ENCODE measurements at regions not wholly inside any gene's neighbourhood (a gene's known extent, or its start where the extent isn't known, plus 50 kb on each side); places are given as distances from the start of the nearest gene placed in this dataset.
"Not testable (repeated sequence)": the region's sequence is repeated elsewhere in the genome, so short reads cannot be mapped to it uniquely, and the experiment has no call there.

DNA sequence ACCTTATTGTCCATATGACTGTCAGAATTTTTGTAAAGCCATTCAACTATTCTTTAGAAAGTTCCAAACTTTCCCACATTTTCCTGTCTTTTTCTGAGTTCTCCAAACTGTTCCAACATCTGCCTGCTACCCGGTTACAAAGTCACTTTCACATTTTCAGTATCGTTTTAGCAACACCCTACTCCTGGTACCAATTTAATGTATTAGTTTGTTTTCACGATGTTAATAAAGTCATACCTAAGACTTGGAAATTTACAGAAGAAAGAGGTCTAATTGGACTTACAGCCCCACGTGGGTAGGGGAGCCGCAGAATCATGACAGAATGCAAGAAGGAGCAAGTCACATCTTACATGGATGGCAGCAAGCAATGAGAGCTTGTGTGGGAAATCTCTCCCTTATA is 867.8 kb downstream of the AMY1C start:
- no peak overlapping the region for H3K27ac ChIP-seq (ENCODE audit: low read length)
- peaks cover 0 to 19% of the 10 kb centered on the region in 2 donors for H3K9me3 ChIP-seq (ENCODE audit: control insufficient read depth in 1 of 2, low read length in 2 of 2)
- H3K27me3 ChIP-seq (ENCODE audit: low read depth, low read length), result no peaks in the 10 kb centered on the region
- H3K4me3 ChIP-seq (ENCODE audit: low read depth in 1 of 2, low read length in 2 of 2), result peak overlapping the region in 1 of 2 donors; percentile 19
- no peaks in the 10 kb centered on the region for H3K4me1 ChIP-seq (ENCODE audit: control insufficient read depth in 1 of 2, insufficient read depth in 2 of 2, low read length in 2 of 2)
- no peaks in the 10 kb centered on the region for H3K36me3 ChIP-seq (ENCODE audit: control insufficient read depth in 1 of 2, insufficient read depth in 2 of 2, low read length in 2 of 2)

DNA sequence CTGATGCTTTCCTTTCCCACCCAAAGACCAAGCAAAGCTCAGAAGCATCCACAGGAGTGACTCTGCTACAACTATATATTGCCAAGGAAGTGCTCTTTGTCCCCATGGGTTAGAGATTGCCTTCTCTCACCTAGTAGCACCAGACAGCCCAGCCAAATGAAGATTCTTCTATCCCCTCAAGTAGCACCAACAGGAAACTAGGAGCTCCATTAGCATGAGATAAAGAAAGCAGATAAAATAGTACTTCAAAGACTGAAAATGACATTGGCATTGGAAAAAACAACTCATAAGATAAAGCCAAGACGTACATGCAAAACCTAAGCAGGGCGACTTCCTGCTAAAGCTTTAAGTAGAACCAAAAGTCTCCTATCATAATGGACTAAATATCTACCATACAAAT is 871.5 kb downstream of the AMY1C start:
- Histone ChIP-seq H3K4me3 (ENCODE audit: low read depth in 1 of 2, low read length in 2 of 2) (no peak overlapping the region), H3K36me3 (ENCODE audit: control insufficient read depth in 1 of 2, insufficient read depth in 2 of 2, low read length in 2 of 2) (no peaks in the 10 kb centered on the region), H3K9me3 (ENCODE audit: control insufficient read depth in 1 of 2, low read length in 2 of 2) (peaks cover 0 to 16% of the 10 kb centered on the region in 2 donors), H3K27me3 (ENCODE audit: low read depth, low read length) (no peaks in the 10 kb centered on the region), H3K4me1 (ENCODE audit: control insufficient read depth in 1 of 2, insufficient read depth in 2 of 2, low read length in 2 of 2) (no peaks in the 10 kb centered on the region), H3K27ac (ENCODE audit: low read length) (no peak overlapping the region)

DNA sequence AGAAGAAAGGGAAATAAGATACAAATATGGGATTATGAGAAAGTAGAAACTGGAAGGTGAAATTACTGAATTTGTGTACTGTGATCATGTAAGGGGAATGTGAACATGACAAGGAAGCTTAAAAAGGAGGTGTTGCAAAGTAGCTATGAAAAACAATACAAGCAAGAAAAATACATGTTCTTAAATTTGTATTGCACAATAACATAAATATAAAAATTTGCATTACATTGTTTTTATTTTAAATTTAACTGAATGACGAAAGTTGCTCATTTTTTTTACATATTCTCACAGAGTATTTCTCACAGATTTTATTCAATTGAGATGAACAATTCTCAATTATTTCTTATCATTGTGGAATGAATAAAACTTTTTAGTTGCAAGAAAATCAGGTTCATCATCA is 874.8 kb downstream of the AMY1C start:
- no peak overlapping the region for H3K27ac ChIP-seq (ENCODE audit: low read length)
- H3K4me1 ChIP-seq (ENCODE audit: control insufficient read depth in 1 of 2, insufficient read depth in 2 of 2, low read length in 2 of 2), result no peaks in the 10 kb centered on the region
- H3K4me3 ChIP-seq (ENCODE audit: low read depth in 1 of 2, low read length in 2 of 2), result no peak overlapping the region
- H3K36me3 ChIP-seq (ENCODE audit: control insufficient read depth in 1 of 2, insufficient read depth in 2 of 2, low read length in 2 of 2), result no peaks in the 10 kb centered on the region
- no peaks in the 10 kb centered on the region for H3K9me3 ChIP-seq (ENCODE audit: control insufficient read depth in 1 of 2, low read length in 2 of 2)
- H3K27me3 ChIP-seq (ENCODE audit: low read depth, low read length), result no peaks in the 10 kb centered on the region

DNA sequence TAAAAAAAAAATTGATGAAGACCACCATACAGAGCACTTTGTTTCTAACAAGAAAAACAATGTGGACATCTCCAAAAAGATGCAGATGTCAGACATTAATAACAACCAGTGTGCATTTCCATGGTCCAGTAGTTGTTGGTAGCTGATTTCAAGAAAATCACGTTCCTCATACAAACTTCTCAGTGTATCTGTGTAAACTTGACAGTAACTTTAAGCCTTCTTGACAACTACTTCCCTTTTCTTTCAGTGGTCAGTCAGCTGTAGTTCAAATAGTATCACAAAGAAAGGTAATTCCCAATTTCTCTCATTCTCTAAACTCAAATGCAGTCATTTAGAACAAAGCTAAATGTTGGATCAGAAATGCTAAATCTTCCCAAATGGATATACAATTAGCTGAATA is 879.9 kb downstream of the AMY1C start:
- Histone ChIP-seq H3K27me3 (ENCODE audit: low read depth, low read length) (no peaks in the 10 kb centered on the region), H3K4me1 (ENCODE audit: control insufficient read depth in 1 of 2, insufficient read depth in 2 of 2, low read length in 2 of 2) (no peaks in the 10 kb centered on the region), H3K4me3 (ENCODE audit: low read depth in 1 of 2, low read length in 2 of 2) (no peak overlapping the region), H3K9me3 (ENCODE audit: control insufficient read depth in 1 of 2, low read length in 2 of 2) (no peaks in the 10 kb centered on the region), H3K36me3 (ENCODE audit: control insufficient read depth in 1 of 2, insufficient read depth in 2 of 2, low read length in 2 of 2) (no peaks in the 10 kb centered on the region), H3K27ac (ENCODE audit: low read length) (no peak overlapping the region)

DNA sequence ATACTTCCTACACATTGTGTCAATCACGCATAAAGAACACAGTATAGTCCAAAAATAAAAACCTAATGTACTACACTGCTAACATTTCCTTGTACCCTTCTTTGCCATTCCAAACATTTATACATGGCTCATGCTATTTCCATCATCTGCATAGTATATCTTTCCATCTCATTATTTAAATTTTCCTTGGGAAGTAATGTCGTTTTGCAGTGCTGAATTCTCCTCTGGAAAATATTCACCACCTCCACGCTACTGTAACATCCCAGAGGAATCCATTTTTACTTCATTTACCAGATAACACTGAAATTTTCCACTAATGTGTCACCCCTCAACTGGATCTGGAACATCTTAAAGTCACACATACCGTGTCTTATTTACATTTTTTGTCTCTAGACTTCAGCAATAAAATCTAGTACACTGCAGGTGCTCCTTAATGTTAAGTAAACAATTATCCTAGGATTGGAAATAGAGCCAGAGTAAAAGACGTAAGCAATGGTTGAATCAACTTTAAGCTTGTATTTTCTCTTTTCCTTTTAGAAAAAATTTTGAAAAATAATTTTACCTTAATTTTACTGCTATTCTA is 881.0 kb downstream of the AMY1C start:
- H3K9me3 ChIP-seq (ENCODE audit: control insufficient read depth in 1 of 2, low read length in 2 of 2), result no peaks in the 10 kb centered on the region
- no peaks in the 10 kb centered on the region for H3K4me1 ChIP-seq (ENCODE audit: control insufficient read depth in 1 of 2, insufficient read depth in 2 of 2, low read length in 2 of 2)
- no peaks in the 10 kb centered on the region for H3K36me3 ChIP-seq (ENCODE audit: control insufficient read depth in 1 of 2, insufficient read depth in 2 of 2, low read length in 2 of 2)
- no peaks in the 10 kb centered on the region for H3K27me3 ChIP-seq (ENCODE audit: low read depth, low read length)
- H3K4me3 ChIP-seq (ENCODE audit: low read depth in 1 of 2, low read length in 2 of 2), result no peak overlapping the region
- no peak overlapping the region for H3K27ac ChIP-seq (ENCODE audit: low read length)

DNA sequence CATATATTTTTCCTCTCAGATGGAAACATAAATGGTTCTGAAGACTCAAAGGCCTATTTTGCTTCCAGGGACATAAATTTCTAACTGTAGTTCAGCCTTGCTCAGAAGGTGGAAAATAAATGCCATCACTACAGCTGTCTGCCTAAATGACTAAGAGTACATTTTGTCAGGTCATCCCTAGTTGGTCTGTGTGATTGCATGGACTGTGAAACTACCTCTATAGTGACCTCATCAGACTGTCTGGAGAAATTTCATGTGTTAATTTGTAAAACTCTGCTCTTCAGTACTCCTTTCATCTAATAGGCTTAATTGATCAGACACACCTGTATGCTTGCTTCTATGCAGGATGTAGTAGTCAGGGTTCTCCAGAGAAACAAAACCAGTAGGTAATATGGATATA is 886.9 kb downstream of the AMY1C start:
- no peaks in the 10 kb centered on the region for H3K27me3 ChIP-seq (ENCODE audit: low read depth, low read length)
- no peaks in the 10 kb centered on the region for H3K4me1 ChIP-seq (ENCODE audit: control insufficient read depth in 1 of 2, insufficient read depth in 2 of 2, low read length in 2 of 2)
- no peak overlapping the region for H3K27ac ChIP-seq (ENCODE audit: low read length)
- H3K9me3 ChIP-seq (ENCODE audit: control insufficient read depth in 1 of 2, low read length in 2 of 2), result no peaks in the 10 kb centered on the region
- no peak overlapping the region for H3K4me3 ChIP-seq (ENCODE audit: low read depth in 1 of 2, low read length in 2 of 2)
- no peaks in the 10 kb centered on the region for H3K36me3 ChIP-seq (ENCODE audit: control insufficient read depth in 1 of 2, insufficient read depth in 2 of 2, low read length in 2 of 2)

DNA sequence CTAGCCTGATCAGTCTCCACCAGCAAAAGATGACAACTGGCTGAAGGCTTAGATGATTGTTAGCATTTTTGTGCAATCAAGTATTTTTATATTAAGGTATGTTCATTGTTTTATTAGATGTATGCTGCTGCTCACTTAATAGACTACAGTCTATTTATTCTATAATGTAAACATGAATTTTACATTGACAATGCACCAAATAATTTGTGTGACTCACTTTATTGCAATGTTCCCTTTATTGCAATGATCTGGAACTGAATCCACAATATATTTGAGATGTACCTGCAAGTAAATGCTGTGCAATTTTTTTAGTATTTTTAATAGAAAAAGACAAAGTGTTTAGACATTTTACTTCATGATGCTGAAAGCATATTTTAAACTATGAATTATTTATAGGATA is 896.5 kb downstream of the AMY1C start:
- no peak overlapping the region for H3K4me3 ChIP-seq (ENCODE audit: low read depth in 1 of 2, low read length in 2 of 2)

DNA sequence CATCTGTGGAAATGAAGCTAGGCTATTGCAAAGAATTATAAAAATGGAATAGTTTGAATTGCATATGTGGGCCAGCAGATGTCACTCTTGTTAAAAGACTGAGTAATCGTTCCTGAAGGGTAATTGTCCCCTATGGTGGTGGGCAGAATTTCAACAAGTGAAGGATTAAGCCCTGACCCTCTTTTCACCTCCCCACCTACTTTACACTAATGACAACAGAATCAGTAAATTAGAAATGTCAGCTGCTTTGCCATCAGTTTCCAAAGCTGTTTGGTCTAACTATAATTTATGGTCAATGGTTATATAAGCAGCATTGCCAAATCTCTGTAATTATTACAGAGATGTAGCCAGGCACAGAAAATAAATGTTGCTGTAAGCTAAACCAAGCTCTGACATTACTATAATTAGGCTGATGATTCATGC is 898.6 kb downstream of the AMY1C start:
- Histone ChIP-seq H3K4me1 (ENCODE audit: control insufficient read depth in 1 of 2, insufficient read depth in 2 of 2, low read length in 2 of 2) (peaks cover 0 to 8% of the 10 kb centered on the region in 2 donors), H3K27ac (ENCODE audit: low read length) (no peak overlapping the region)

More for the DNA sequence above, 896.5 kb downstream of the AMY1C start:
- no peak overlapping the region for H3K27ac ChIP-seq (ENCODE audit: low read length)
- peaks cover 0 to 8% of the 10 kb centered on the region in 2 donors for H3K4me1 ChIP-seq (ENCODE audit: control insufficient read depth in 1 of 2, insufficient read depth in 2 of 2, low read length in 2 of 2)
- H3K36me3 ChIP-seq (ENCODE audit: control insufficient read depth in 1 of 2, insufficient read depth in 2 of 2, low read length in 2 of 2), result no peaks in the 10 kb centered on the region
- H3K27me3 ChIP-seq (ENCODE audit: low read depth, low read length), result no peaks in the 10 kb centered on the region
- H3K9me3 ChIP-seq (ENCODE audit: control insufficient read depth in 1 of 2, low read length in 2 of 2), result no peaks in the 10 kb centered on the region

DNA sequence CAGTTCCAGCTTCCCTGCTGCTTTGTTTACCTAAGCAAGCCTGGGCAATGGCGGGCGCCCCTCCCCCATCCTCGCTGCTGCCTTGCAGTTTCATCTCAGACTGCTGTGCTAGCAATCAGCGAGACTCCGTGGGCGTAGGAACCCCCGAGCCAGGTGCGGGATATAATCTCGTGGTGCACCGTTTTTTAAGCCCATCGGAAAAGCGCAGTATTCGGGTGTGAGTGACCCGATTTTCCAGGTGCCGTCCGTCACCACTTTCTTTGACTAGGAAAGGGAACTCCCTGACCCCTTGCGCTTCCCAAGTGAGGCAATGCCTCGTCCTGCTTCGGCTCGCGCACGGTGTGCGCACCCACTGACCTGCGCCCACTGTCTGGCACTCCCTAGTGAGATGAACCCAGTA is 914.7 kb downstream of the AMY1C start:
- not testable (repeated sequence) for H3K36me3 ChIP-seq (ENCODE audit: control insufficient read depth in 1 of 2, insufficient read depth in 2 of 2, low read length in 2 of 2); H3K27me3 ChIP-seq (ENCODE audit: low read depth, low read length); H3K27ac ChIP-seq (ENCODE audit: low read length); H3K4me1 ChIP-seq (ENCODE audit: control insufficient read depth in 1 of 2, insufficient read depth in 2 of 2, low read length in 2 of 2); H3K9me3 ChIP-seq (ENCODE audit: control insufficient read depth in 1 of 2, low read length in 2 of 2); H3K4me3 ChIP-seq (ENCODE audit: low read depth in 1 of 2, low read length in 2 of 2)

More for the DNA sequence above, 898.6 kb downstream of the AMY1C start:
- no peaks in the 10 kb centered on the region for H3K9me3 ChIP-seq (ENCODE audit: control insufficient read depth in 1 of 2, low read length in 2 of 2)
- no peak overlapping the region for H3K4me3 ChIP-seq (ENCODE audit: low read depth in 1 of 2, low read length in 2 of 2)
- H3K36me3 ChIP-seq (ENCODE audit: control insufficient read depth in 1 of 2, insufficient read depth in 2 of 2, low read length in 2 of 2), result no peaks in the 10 kb centered on the region
- H3K27me3 ChIP-seq (ENCODE audit: low read depth, low read length), result no peaks in the 10 kb centered on the region

DNA sequence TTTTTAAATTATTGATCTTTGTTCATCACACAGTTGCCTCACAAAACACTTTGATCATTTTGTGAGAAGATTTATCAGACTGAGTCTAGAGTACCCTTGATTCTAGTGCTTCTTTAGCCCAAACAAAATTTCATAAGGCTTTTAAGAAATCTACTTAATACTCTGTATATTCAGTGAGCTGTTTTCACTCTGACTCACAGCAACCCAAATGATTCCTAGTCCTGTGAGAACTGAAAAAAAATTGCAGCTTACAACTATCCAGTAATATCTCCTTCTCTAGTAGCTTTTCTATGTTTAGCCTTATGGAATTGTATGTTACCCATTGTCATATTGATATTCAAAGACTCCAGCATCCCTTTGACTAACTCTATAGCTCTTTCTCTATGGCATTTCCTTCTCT is 915.6 kb downstream of the AMY1C start:
- H3K36me3 ChIP-seq (ENCODE audit: control insufficient read depth in 1 of 2, insufficient read depth in 2 of 2, low read length in 2 of 2), result no peaks in the 10 kb centered on the region
- no peaks in the 10 kb centered on the region for H3K4me1 ChIP-seq (ENCODE audit: control insufficient read depth in 1 of 2, insufficient read depth in 2 of 2, low read length in 2 of 2)
- no peak overlapping the region for H3K4me3 ChIP-seq (ENCODE audit: low read depth in 1 of 2, low read length in 2 of 2)
- no peak overlapping the region for H3K27ac ChIP-seq (ENCODE audit: low read length)
- H3K27me3 ChIP-seq (ENCODE audit: low read depth, low read length), result no peaks in the 10 kb centered on the region
- H3K9me3 ChIP-seq (ENCODE audit: control insufficient read depth in 1 of 2, low read length in 2 of 2), result no peaks in the 10 kb centered on the region

DNA sequence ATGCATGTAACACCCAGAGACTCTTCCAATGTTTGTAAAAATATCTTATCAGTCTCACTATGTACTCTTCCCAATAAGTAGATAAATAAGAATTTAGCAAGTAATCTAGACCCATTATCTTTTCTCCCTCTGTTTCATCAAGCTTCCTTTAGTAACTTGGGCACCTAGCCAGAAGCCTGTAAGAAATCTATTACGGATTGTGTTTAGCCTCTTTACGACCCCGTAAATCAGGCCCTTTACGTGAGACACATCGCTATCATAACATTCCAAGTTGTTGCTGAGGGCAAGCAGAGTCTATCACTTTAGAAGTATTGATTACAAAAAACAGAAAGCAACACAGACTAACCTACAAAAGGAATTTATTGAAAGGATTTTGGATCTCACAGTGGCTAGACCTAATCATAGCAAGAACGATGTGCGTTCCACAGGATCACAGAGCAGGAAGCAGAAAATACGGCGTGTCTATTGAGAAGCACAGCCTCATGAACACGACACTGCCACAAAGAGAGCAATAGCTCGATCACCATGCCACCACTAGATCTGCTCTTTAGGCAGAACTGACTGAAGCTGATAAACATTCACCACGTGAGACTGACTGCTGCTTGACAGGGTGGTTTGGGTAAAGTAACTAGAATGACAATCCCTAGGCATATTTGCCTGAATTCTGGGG is 922.1 kb downstream of the AMY1C start:
- no peaks in the 10 kb centered on the region for H3K36me3 ChIP-seq (ENCODE audit: control insufficient read depth in 1 of 2, insufficient read depth in 2 of 2, low read length in 2 of 2)
- H3K27me3 ChIP-seq (ENCODE audit: low read depth, low read length), result no peaks in the 10 kb centered on the region
- H3K4me1 ChIP-seq (ENCODE audit: control insufficient read depth in 1 of 2, insufficient read depth in 2 of 2, low read length in 2 of 2), result no peaks in the 10 kb centered on the region
- H3K27ac ChIP-seq (ENCODE audit: low read length), result no peak overlapping the region
- H3K9me3 ChIP-seq (ENCODE audit: control insufficient read depth in 1 of 2, low read length in 2 of 2), result no peaks in the 10 kb centered on the region
- H3K4me3 ChIP-seq (ENCODE audit: low read depth in 1 of 2, low read length in 2 of 2), result no peak overlapping the region

DNA sequence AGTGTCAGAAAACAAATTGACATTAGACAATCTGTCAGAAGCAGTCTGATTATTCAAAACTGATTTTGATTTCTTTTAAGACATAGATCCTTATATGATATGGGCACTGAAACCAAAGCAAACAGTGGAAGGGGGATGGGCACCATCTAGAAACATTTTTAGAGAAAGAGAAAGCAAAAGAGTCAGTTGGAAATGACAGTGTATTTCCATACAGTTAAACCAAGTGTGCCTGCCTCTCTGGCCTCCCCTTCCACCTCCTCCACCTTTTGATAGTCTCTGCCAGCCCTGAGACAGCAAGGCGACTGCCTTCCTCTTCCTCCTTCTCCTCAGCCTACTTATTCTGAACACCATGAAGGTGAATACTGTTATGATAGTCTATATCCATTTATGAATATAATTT is 949.7 kb downstream of the AMY1C start:
- Histone ChIP-seq H3K4me3 (ENCODE audit: low read depth in 1 of 2, low read length in 2 of 2) (no peak overlapping the region), H3K36me3 (ENCODE audit: control insufficient read depth in 1 of 2, insufficient read depth in 2 of 2, low read length in 2 of 2) (no peaks in the 10 kb centered on the region), H3K27me3 (ENCODE audit: low read depth, low read length) (no peaks in the 10 kb centered on the region), H3K27ac (ENCODE audit: low read length) (no peak overlapping the region), H3K9me3 (ENCODE audit: control insufficient read depth in 1 of 2, low read length in 2 of 2) (no peaks in the 10 kb centered on the region), H3K4me1 (ENCODE audit: control insufficient read depth in 1 of 2, insufficient read depth in 2 of 2, low read length in 2 of 2) (no peaks in the 10 kb centered on the region)
